ENCODE measurements at regions not wholly inside any gene's neighbourhood (a gene's known extent, or its start where the extent isn't known, plus 50 kb on each side); places are given as distances from the start of the nearest gene placed in this dataset.

GRCh38 chr5:37966871-37967270, 127.0 kb upstream of the GDNF start:
- no peak for DNase-seq (ENCODE audit: low spot score)
- Histone ChIP-seq H3K9me3 (no peaks in the 10 kb centered on the region), H3K36me3 (no peaks in the 10 kb centered on the region), H3K4me1 (peaks cover 0 to 8% of the 10 kb centered on the region in 2 donors), H3K4me3 (no peak overlapping the region), H3K27me3 (no peaks in the 10 kb centered on the region), H3K27ac (no peak overlapping the region)
- TF ChIP-seq CTCF (IDR thresholded peaks at IDR 0.05), result no peak

DNA sequence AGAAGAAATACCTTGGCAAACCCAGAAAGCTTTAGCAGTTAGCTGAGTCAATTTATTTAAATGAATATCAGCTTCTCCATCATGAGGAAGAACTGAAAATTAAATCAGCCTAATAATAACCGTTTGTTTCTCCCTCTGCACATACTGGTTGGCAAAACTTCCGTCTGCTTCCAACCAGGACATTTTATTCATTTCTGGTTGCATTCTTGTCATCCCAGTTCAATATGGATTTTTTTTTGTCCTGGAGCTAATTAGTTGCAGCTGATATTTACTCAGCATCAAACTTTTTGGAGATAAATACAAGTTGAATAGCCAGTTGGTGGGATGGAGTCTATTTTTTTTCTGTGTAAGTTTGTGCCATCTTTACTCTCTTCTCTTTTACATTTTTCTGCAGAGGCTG, 126.5 kb upstream of the GDNF start:
- Histone ChIP-seq H3K9me3 (no peaks in the 10 kb centered on the region), H3K27me3 (no peaks in the 10 kb centered on the region), H3K4me3 (no peak overlapping the region), H3K36me3 (no peaks in the 10 kb centered on the region), H3K4me1 (peaks cover 0 to 8% of the 10 kb centered on the region in 2 donors), H3K27ac (no peak overlapping the region)
- no peak for DNase-seq (ENCODE audit: low spot score)
- no peak for TF ChIP-seq CTCF (IDR thresholded peaks at IDR 0.05)

DNA sequence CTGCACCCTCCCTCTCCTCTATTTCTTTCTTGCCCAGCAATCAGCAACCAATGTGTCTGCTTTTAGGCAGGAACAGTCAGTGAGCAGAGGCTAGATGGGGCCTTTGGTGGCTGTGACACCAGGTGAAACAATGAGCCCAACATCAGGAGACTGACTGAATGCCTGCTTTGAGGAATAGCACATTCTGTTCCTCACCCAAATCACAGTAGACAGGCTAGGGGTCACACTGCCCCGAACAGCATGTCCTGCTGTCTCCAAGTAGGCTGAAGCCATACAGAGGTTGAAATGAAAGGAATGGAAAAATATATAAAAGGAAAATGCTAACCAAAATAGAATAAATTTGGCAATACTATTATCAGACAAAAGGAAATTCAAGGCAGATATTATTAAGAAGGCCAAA, 122.5 kb upstream of the GDNF start:
- H3K4me3 ChIP-seq, result no peak overlapping the region
- H3K27ac ChIP-seq, result no peak overlapping the region
- no peak for TF ChIP-seq CTCF (IDR thresholded peaks at IDR 0.05)
- no peaks in the 10 kb centered on the region for H3K36me3 ChIP-seq
- H3K4me1 ChIP-seq, result peaks cover 0 to 8% of the 10 kb centered on the region in 2 donors
- no peaks in the 10 kb centered on the region for H3K27me3 ChIP-seq
- DNase-seq (ENCODE audit: low spot score), result no peak
- peaks cover 0 to 19% of the 10 kb centered on the region in 2 donors for H3K9me3 ChIP-seq

- Histone ChIP-seq H3K4me1 (no peaks in the 10 kb centered on the region), H3K27ac (no peak overlapping the region), H3K4me3 (no peak overlapping the region), H3K9me3 (peaks cover 0 to 19% of the 10 kb centered on the region in 2 donors), H3K27me3 (no peaks in the 10 kb centered on the region), H3K36me3 (no peaks in the 10 kb centered on the region)
- DNase-seq (ENCODE audit: low spot score), result no peak
- no peak for TF ChIP-seq CTCF (IDR thresholded peaks at IDR 0.05)
Observed at GRCh38 chr5:37957218-37957617, 117.4 kb upstream of the GDNF start.

DNA sequence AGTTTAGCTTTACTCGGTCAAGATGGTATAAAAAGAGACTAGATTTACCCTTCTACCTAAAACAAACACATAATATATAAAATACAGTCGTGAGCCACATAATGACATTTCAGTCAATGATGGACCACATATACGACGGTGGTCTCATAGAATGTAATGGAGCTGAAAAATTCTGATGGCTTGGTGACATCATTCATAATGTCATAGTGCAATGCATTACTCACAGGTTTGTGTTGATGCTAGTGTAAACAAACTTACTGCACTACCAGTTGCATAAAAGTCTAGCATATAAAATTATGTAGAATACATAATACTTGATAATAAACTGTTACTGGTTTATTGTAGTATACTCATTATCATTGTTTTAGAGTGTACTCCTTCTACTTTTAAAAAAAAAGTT, 115.9 kb upstream of the GDNF start:
- H3K27me3 ChIP-seq, result no peaks in the 10 kb centered on the region
- no peak overlapping the region for H3K4me3 ChIP-seq
- H3K27ac ChIP-seq, result no peak overlapping the region
- DNase-seq (ENCODE audit: low spot score), result no peak
- H3K36me3 ChIP-seq, result no peaks in the 10 kb centered on the region
- peaks cover 0 to 19% of the 10 kb centered on the region in 2 donors for H3K9me3 ChIP-seq
- no peak for TF ChIP-seq CTCF (IDR thresholded peaks at IDR 0.05)
- no peaks in the 10 kb centered on the region for H3K4me1 ChIP-seq

- no peak for DNase-seq (ENCODE audit: low spot score)
Observed at GRCh38 chr5:37954561-37954960, 114.7 kb upstream of the GDNF start.

More at GRCh38 chr5:37954561-37954960, 114.7 kb upstream of the GDNF start:
- Histone ChIP-seq H3K4me1 (no peaks in the 10 kb centered on the region), H3K27me3 (no peaks in the 10 kb centered on the region), H3K4me3 (no peak overlapping the region), H3K27ac (no peak overlapping the region), H3K36me3 (no peaks in the 10 kb centered on the region), H3K9me3 (peaks cover 0 to 16% of the 10 kb centered on the region in 2 donors)
- TF ChIP-seq CTCF (IDR thresholded peaks at IDR 0.05), result no peak

Data from right atrium auricular region (tissue), 2 donors.